ENCODE measurements at regions not wholly inside any gene's neighbourhood (a gene's known extent, or its start where the extent isn't known, plus 50 kb on each side); places are given as distances from the start of the nearest gene placed in this dataset.

GRCh38 chr13:40192858-40193257 lies 473.6 kb downstream of the FOXO1 start:
- Histone ChIP-seq H3K36me3 (ENCODE audit: low read length) (no peaks in the 10 kb centered on the region), H3K4me2 (ENCODE audit: low read depth, low read length, poor library complexity, severe bottlenecking) (no peak overlapping the region), H3K9me2 (replicated peaks; ENCODE audit: insufficient read depth, low read length) (no peaks in the 10 kb centered on the region), H3K9me3 (ENCODE audit: insufficient read depth, low read length) (no peaks in the 10 kb centered on the region), H3K9ac (ENCODE audit: low read length) (no peak overlapping the region), H3K27ac (ENCODE audit: low read depth, low read length) (no peak overlapping the region), H3K27me3 (ENCODE audit: low read length) (no peaks in the 10 kb centered on the region), H4K20me1 (ENCODE audit: low read depth, low read length) (no peaks in the 10 kb centered on the region), H3K79me2 (ENCODE audit: insufficient read depth, low read length) (no peaks in the 10 kb centered on the region), H3F3A (ENCODE audit: insufficient read depth) (no peaks in the 10 kb centered on the region), H2AFZ (ENCODE audit: low read depth, low read length, severe bottlenecking) (no peak overlapping the region), H3K4me3 (ENCODE audit: insufficient read depth, low read length, poor library complexity, severe bottlenecking) (no peak overlapping the region)
- no peak for TF ChIP-seq EZH2phosphoT487 (conservative IDR thresholded peaks at IDR 0.05; ENCODE audit: low read length)
- TF ChIP-seq, protein P1, sequence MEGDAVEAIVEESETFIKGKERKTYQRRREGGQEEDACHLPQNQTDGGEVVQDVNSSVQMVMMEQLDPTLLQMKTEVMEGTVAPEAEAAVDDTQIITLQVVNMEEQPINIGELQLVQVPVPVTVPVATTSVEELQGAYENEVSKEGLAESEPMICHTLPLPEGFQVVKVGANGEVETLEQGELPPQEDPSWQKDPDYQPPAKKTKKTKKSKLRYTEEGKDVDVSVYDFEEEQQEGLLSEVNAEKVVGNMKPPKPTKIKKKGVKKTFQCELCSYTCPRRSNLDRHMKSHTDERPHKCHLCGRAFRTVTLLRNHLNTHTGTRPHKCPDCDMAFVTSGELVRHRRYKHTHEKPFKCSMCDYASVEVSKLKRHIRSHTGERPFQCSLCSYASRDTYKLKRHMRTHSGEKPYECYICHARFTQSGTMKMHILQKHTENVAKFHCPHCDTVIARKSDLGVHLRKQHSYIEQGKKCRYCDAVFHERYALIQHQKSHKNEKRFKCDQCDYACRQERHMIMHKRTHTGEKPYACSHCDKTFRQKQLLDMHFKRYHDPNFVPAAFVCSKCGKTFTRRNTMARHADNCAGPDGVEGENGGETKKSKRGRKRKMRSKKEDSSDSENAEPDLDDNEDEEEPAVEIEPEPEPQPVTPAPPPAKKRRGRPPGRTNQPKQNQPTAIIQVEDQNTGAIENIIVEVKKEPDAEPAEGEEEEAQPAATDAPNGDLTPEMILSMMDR (IDR thresholded peaks at IDR 0.05; ENCODE audit: insufficient read depth, low read length, poor library complexity, severe bottlenecking): no peak

- H3K9ac ChIP-seq (ENCODE audit: low read length): no peak overlapping the region
- no peak overlapping the region for H2AFZ ChIP-seq (ENCODE audit: low read depth, low read length, severe bottlenecking)
- TF ChIP-seq, protein P1 (IDR thresholded peaks at IDR 0.05; ENCODE audit: insufficient read depth, low read length, poor library complexity, severe bottlenecking): no peak
- no peak for TF ChIP-seq EZH2phosphoT487 (conservative IDR thresholded peaks at IDR 0.05; ENCODE audit: low read length)
- H3K27me3 ChIP-seq (ENCODE audit: low read length): no peaks in the 10 kb centered on the region
- H3K27ac ChIP-seq (ENCODE audit: low read depth, low read length): no peak overlapping the region
- no peaks in the 10 kb centered on the region for H3K9me2 ChIP-seq (replicated peaks; ENCODE audit: insufficient read depth, low read length)
- no peaks in the 10 kb centered on the region for H3F3A ChIP-seq (ENCODE audit: insufficient read depth)
- H4K20me1 ChIP-seq (ENCODE audit: low read depth, low read length): no peaks in the 10 kb centered on the region
- no peaks in the 10 kb centered on the region for H3K36me3 ChIP-seq (ENCODE audit: low read length)
- H3K9me3 ChIP-seq (ENCODE audit: insufficient read depth, low read length): no peaks in the 10 kb centered on the region
- no peak overlapping the region for H3K4me3 ChIP-seq (ENCODE audit: insufficient read depth, low read length, poor library complexity, severe bottlenecking)
- no peaks in the 10 kb centered on the region for H3K79me2 ChIP-seq (ENCODE audit: insufficient read depth, low read length)
- H3K4me2 ChIP-seq (ENCODE audit: low read depth, low read length, poor library complexity, severe bottlenecking): no peak overlapping the region
Observed at GRCh38 chr13:40193286-40194223, 472.9 kb downstream of the FOXO1 start.

- Histone ChIP-seq H2AFZ (ENCODE audit: low read depth, low read length, severe bottlenecking) (no peak overlapping the region), H3K9ac (ENCODE audit: low read length) (no peak overlapping the region), H3K36me3 (ENCODE audit: low read length) (no peaks in the 10 kb centered on the region), H3F3A (ENCODE audit: insufficient read depth) (no peaks in the 10 kb centered on the region), H3K27ac (ENCODE audit: low read depth, low read length) (no peak overlapping the region), H3K79me2 (ENCODE audit: insufficient read depth, low read length) (no peaks in the 10 kb centered on the region), H3K9me2 (replicated peaks; ENCODE audit: insufficient read depth, low read length) (no peaks in the 10 kb centered on the region), H3K27me3 (ENCODE audit: low read length) (no peaks in the 10 kb centered on the region), H3K9me3 (ENCODE audit: insufficient read depth, low read length) (no peaks in the 10 kb centered on the region), H4K20me1 (ENCODE audit: low read depth, low read length) (no peaks in the 10 kb centered on the region), H3K4me2 (ENCODE audit: low read depth, low read length, poor library complexity, severe bottlenecking) (no peak overlapping the region), H3K4me3 (ENCODE audit: insufficient read depth, low read length, poor library complexity, severe bottlenecking) (no peak overlapping the region)
- TF ChIP-seq, protein P1 (IDR thresholded peaks at IDR 0.05; ENCODE audit: insufficient read depth, low read length, poor library complexity, severe bottlenecking): no peak
- no peak for TF ChIP-seq EZH2phosphoT487 (conservative IDR thresholded peaks at IDR 0.05; ENCODE audit: low read length)
Observed at GRCh38 chr13:40194224-40194806, 472.1 kb downstream of the FOXO1 start.

All from SU-DHL-6 (cell line).